Liver (tissue), 8 donors: ENCODE measurements at regions not wholly inside any gene's neighbourhood (a gene's known extent, or its start where the extent isn't known, plus 50 kb on each side); places are given as distances from the start of the nearest gene placed in this dataset.

Experiments used
- DNase-seq: peaks from one replicate; pipeline ENCODE4 v3.0.0-alpha.2; 2017; ENCODE audit warnings: low spot score
- H3K27ac ChIP-seq, 2 donors: one replicate each; pipeline ENCODE4 v1.7.0; 2013; ENCODE audit warnings: inconsistent platforms in 2 of 2, low read length in 2 of 2, control low read depth in 1 of 2, low read depth in 1 of 2, mild to moderate bottlenecking in 1 of 2
- H3K27me3 ChIP-seq, 4 donors: one replicate each; pipeline versions ENCODE4 v1.6.1 to v1.7.0; 2013; ENCODE audit warnings: low read length in 3 of 4, inconsistent platforms in 1 of 4, mild to moderate bottlenecking in 1 of 4, moderate library complexity in 1 of 4; ENCODE audit not compliant: control insufficient read depth in 4 of 4, insufficient read depth in 4 of 4
- H3K36me3 ChIP-seq, 4 donors: one replicate each; pipeline versions ENCODE4 v1.6.1 to v1.7.0; 2013; ENCODE audit warnings: low read length in 3 of 4, mild to moderate bottlenecking in 3 of 4, low read depth in 1 of 4, moderate library complexity in 1 of 4; ENCODE audit not compliant: control insufficient read depth in 4 of 4, insufficient read depth in 3 of 4
- H3K4me1 ChIP-seq, 4 donors: one replicate each; pipeline versions ENCODE4 v1.6.1 to v1.7.0; 2013; ENCODE audit warnings: low read length in 3 of 4, mild to moderate bottlenecking in 3 of 4, moderate library complexity in 1 of 4; ENCODE audit not compliant: control insufficient read depth in 4 of 4, insufficient read depth in 4 of 4
- H3K4me3 ChIP-seq, 3 donors: one replicate each; pipeline versions ENCODE4 v1.6.1 to v1.7.0; 2013; ENCODE audit warnings: low read length in 3 of 3, control low read depth in 1 of 3, low read depth in 1 of 3, mild to moderate bottlenecking in 1 of 3
- H3K9ac ChIP-seq, 2 donors: one replicate each; pipeline ENCODE4 v1.7.0; 2013; ENCODE audit warnings: low read length in 2 of 2, mild to moderate bottlenecking in 2 of 2, moderate library complexity in 2 of 2, control low read depth in 1 of 2, low read depth in 1 of 2
- H3K9me3 ChIP-seq, 4 donors: one replicate each; pipeline versions ENCODE4 v1.6.1 to v1.7.0; 2013; ENCODE audit warnings: low read length in 3 of 4; ENCODE audit not compliant: control insufficient read depth in 4 of 4
- ATF3 ChIP-seq: IDR thresholded peaks from 2 replicates; pipeline ENCODE4 v1.6.1; 2016; ENCODE audit warnings: antibody characterized with exemption
- CTCF ChIP-seq: fragments of 150-350 bp; IDR thresholded peaks from 2 replicates; pipeline ENCODE4 v1.5.1; 2017; ENCODE audit warnings: improper control_type of control experiment, low read depth, low read length; ENCODE audit not compliant: missing input control
- EGR1 ChIP-seq, 2 donors: IDR thresholded peaks; 2 replicates each; pipeline ENCODE4 v1.6.1; 2016 to 2018; ENCODE audit warnings: antibody characterized with exemption in 2 of 2, low read depth in 2 of 2
- FOXA1 ChIP-seq: IDR thresholded peaks from 2 replicates; pipeline ENCODE4 v1.6.1; 2016; ENCODE audit warnings: antibody characterized with exemption
- FOXA2 ChIP-seq: IDR thresholded peaks from 2 replicates; pipeline ENCODE4 v1.6.1; 2016; ENCODE audit warnings: antibody characterized with exemption
- GABPA ChIP-seq, 2 donors: IDR thresholded peaks in 1 of 2; conservative IDR thresholded peaks in 1 of 2; 2 replicates each; pipeline ENCODE4 v1.6.1; 2016; ENCODE audit warnings: antibody characterized with exemption in 2 of 2, mild to moderate bottlenecking in 1 of 2, moderate library complexity in 1 of 2
- HNF4A ChIP-seq, 2 donors: conservative IDR thresholded peaks; 2 replicates each; pipeline ENCODE4 v1.6.1; 2016; ENCODE audit warnings: antibody characterized with exemption in 2 of 2, mild to moderate bottlenecking in 2 of 2
- JUND ChIP-seq, 2 donors: IDR thresholded peaks; 2 replicates each; pipeline ENCODE4 v1.6.1; 2016; ENCODE audit warnings: antibody characterized with exemption in 2 of 2
- MAX ChIP-seq: IDR thresholded peaks from 2 replicates; pipeline ENCODE4 v1.6.1; 2016; ENCODE audit warnings: antibody characterized with exemption
- NR2F2 ChIP-seq: IDR thresholded peaks from 2 replicates; pipeline ENCODE4 v1.6.1; 2016; ENCODE audit warnings: antibody characterized with exemption
- RAD21 ChIP-seq, 2 donors: IDR thresholded peaks; 2 replicates each; pipeline ENCODE4 v1.6.1; 2016; ENCODE audit warnings: antibody characterized with exemption in 2 of 2, mild to moderate bottlenecking in 2 of 2
- RXRA ChIP-seq, 2 donors: IDR thresholded peaks; 2 replicates each; pipeline ENCODE4 v1.6.1; 2017 to 2018; ENCODE audit warnings: antibody characterized with exemption in 2 of 2, mild to moderate bottlenecking in 1 of 2
- SP1 ChIP-seq: IDR thresholded peaks from 2 replicates; pipeline ENCODE4 v1.6.1; 2018; ENCODE audit warnings: antibody characterized with exemption, mild to moderate bottlenecking
- TAF1 ChIP-seq: conservative IDR thresholded peaks from 2 replicates; pipeline ENCODE4 v1.6.1; 2016; ENCODE audit warnings: antibody characterized with exemption, mild to moderate bottlenecking
- YY1 ChIP-seq: IDR thresholded peaks from 2 replicates; pipeline ENCODE4 v1.6.1; 2016; ENCODE audit warnings: antibody characterized with exemption, mild to moderate bottlenecking
- ZBTB33 ChIP-seq: IDR thresholded peaks from 2 replicates; pipeline ENCODE4 v1.6.1; 2016; ENCODE audit warnings: antibody characterized with exemption
- WGBS: extraction: QIAGEN DNeasy Blood & Tissue Kit; methylation state at CpG from one replicate; pipeline ENCODE4 v1.1.7; 2013; 5-methylcytosine and 5-hydroxymethylcytosine counted together
- donor health status: healthy.
- donor health status: healthy.
- donor health status: healthy.
- donor health status: healthy.
- donor health status: healthy.

GRCh38 chr18:55781481-55781957, 193.5 kb upstream of the TCF4 start:
- TF ChIP-seq JUND (IDR thresholded peaks at IDR 0.05) (no peak), RAD21 (IDR thresholded peaks at IDR 0.05) (peak; percentile 75 to 76), CTCF (peak; percentile 28)
- Histone ChIP-seq H3K27me3 (peaks cover 0 to 3% (median 1%) of the 10 kb centered on the region in 4 donors), H3K4me1 (peaks cover 0 to 9% (median 3%) of the 10 kb centered on the region in 4 donors), H3K36me3 (no peaks in the 10 kb centered on the region), H3K4me3 (no peak overlapping the region), H3K9me3 (no peaks in the 10 kb centered on the region), H3K9ac (no peak overlapping the region), H3K27ac (no peak overlapping the region)
- 47% methylated on average over 6 of the region's 6 CpGs for WGBS
- no peak for DNase-seq

GRCh38 chr18:55780586-55781071, 192.6 kb upstream of the TCF4 start:
- H3K36me3 ChIP-seq = no peaks in the 10 kb centered on the region
- no peak for DNase-seq
- TF ChIP-seq ZBTB33 (no peak), FOXA1 (no peak), YY1 (no peak), RXRA (IDR thresholded peaks at IDR 0.05) (no peak), JUND (IDR thresholded peaks at IDR 0.05) (no peak), EGR1 (IDR thresholded peaks at IDR 0.05; ENCODE audit: low read depth in 2 of 2) (no peak), HNF4A (conservative IDR thresholded peaks at IDR 0.05) (no peak), ATF3 (no peak)
- H3K9me3 ChIP-seq = no peaks in the 10 kb centered on the region
- peak overlapping the region in 1 of 3 donors; percentile 55 for H3K4me3 ChIP-seq
- peak overlapping the region in 1 of 2 donors; percentile 12 for H3K9ac ChIP-seq
- H3K27me3 ChIP-seq = peaks cover 0 to 3% (median 1%) of the 10 kb centered on the region in 4 donors
- H3K4me1 ChIP-seq = peaks cover 0 to 9% (median 3%) of the 10 kb centered on the region in 4 donors
- 32% methylated on average over 9 of the region's 9 CpGs for WGBS
- H3K27ac ChIP-seq = no peak overlapping the region

- 7% methylated on average over 88 of the region's 88 CpGs for WGBS
- no peak for TF ChIP-seq SP1
- no peak for TF ChIP-seq GABPA (IDR thresholded peaks at IDR 0.05 in 1 of 2, conservative IDR thresholded peaks at IDR 0.05 in 1 of 2)
- TF ChIP-seq YY1 = no peak
- TF ChIP-seq EGR1 (IDR thresholded peaks at IDR 0.05; ENCODE audit: low read depth in 2 of 2) = no peak
- TF ChIP-seq NR2F2 = no peak
- no peak for TF ChIP-seq FOXA2
- TF ChIP-seq TAF1 = no peak
- no peak for TF ChIP-seq CTCF
- no peak for TF ChIP-seq ATF3
- TF ChIP-seq JUND (IDR thresholded peaks at IDR 0.05) = no peak
- no peak for TF ChIP-seq MAX
- TF ChIP-seq RAD21 (IDR thresholded peaks at IDR 0.05) = no peak
- no peak for TF ChIP-seq ZBTB33
- no peak for TF ChIP-seq FOXA1
Measured at GRCh38 chr18:55779691-55780585, 191.9 kb upstream of the TCF4 start.

More at GRCh38 chr18:55779691-55780585, 191.9 kb upstream of the TCF4 start:
- no peak overlapping the region for H3K9ac ChIP-seq
- DNase-seq = no peak
- peaks cover 0 to 9% (median 3%) of the 10 kb centered on the region in 4 donors for H3K4me1 ChIP-seq
- H3K27ac ChIP-seq = no peak overlapping the region
- H3K4me3 ChIP-seq = peak overlapping the region; percentile 18 to 55 (median 46)
- no peaks in the 10 kb centered on the region for H3K9me3 ChIP-seq
- no peaks in the 10 kb centered on the region for H3K36me3 ChIP-seq
- peaks cover 0 to 3% (median 1%) of the 10 kb centered on the region in 4 donors for H3K27me3 ChIP-seq
